ENCODE measurements at regions not wholly inside any gene's neighbourhood (a gene's known extent, or its start where the extent isn't known, plus 50 kb on each side); places are given as distances from the start of the nearest gene placed in this dataset.

DNA sequence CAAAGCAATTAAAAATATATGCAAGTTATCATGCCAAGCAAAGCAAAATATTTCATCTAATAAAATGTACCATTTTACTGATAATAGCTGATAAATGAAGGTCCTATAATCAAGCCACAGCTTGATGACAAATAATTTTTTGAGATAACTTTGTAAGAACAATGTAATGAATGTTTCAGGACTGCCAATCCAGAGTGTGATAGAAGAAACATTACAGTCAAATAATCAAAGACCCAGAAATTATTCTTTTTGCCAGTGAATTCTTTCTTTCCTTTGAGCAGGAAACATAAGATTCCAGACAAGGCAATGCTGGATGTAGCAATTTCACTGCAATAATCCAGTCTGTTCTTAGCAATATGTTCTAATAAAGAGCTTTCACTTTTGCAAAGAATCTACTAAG, 556.1 kb downstream of the PLOD2 start:
- Histone ChIP-seq H2BK120ac (ENCODE audit: low read depth, low read length, poor library complexity, severe bottlenecking) (no peak overlapping the region), H3K27ac (ENCODE audit: insufficient read length, low read depth, low read length) (no peak overlapping the region), H3K23ac (ENCODE audit: insufficient read length, low read depth, low read length) (no peak overlapping the region), H2BK5ac (ENCODE audit: insufficient read length, low read length) (no peak overlapping the region), H3K79me1 (ENCODE audit: insufficient read depth, low read depth, low read length, poor library complexity, severe bottlenecking) (no peaks in the 10 kb centered on the region), H3K4me2 (ENCODE audit: insufficient read depth, insufficient read length, low read length) (no peak overlapping the region), H4K5ac (ENCODE audit: insufficient read length, low read depth, low read length) (no peak overlapping the region), H3K79me2 (ENCODE audit: insufficient read depth, low read length) (no peaks in the 10 kb centered on the region), H3K56ac (ENCODE audit: insufficient read length, low read depth, low read length) (no peak overlapping the region), H3K27me3 (ENCODE audit: insufficient read depth, low read length) (no peaks in the 10 kb centered on the region), H3K18ac (ENCODE audit: insufficient read length, low read depth, low read length) (no peak overlapping the region), H3K9ac (ENCODE audit: extremely low read depth, insufficient read length, low read length) (no peak overlapping the region), H2BK12ac (ENCODE audit: insufficient read length, low read depth, low read length) (no peak overlapping the region), H2AFZ (ENCODE audit: low read length) (no peak overlapping the region), H3K4ac (ENCODE audit: low read depth, low read length) (no peak overlapping the region), H3K9me3 (ENCODE audit: control insufficient read depth, low read depth, low read length) (no peaks in the 10 kb centered on the region), H3T11ph (ENCODE audit: low read length) (no peak overlapping the region), H3K4me1 (ENCODE audit: insufficient read depth, low read length) (no peaks in the 10 kb centered on the region), H3K14ac (ENCODE audit: insufficient read depth, low read length) (no peak overlapping the region), H3K23me2 (ENCODE audit: insufficient read length, low read depth, low read length, poor library complexity, severe bottlenecking) (no peaks in the 10 kb centered on the region), H4K20me1 (ENCODE audit: control insufficient read depth, insufficient read depth, insufficient read length) (no peaks in the 10 kb centered on the region), H4K8ac (replicated peaks; ENCODE audit: insufficient read length, low read depth, low read length) (no peak overlapping the region), H2AK5ac (ENCODE audit: insufficient read length, low read length) (no peak overlapping the region), H4K91ac (ENCODE audit: insufficient read length, low read depth, low read length) (no peak overlapping the region), H2BK15ac (ENCODE audit: low read depth, low read length) (no peak overlapping the region), H2BK20ac (ENCODE audit: low read depth, low read length, poor library complexity, severe bottlenecking) (no peak overlapping the region)
- no peak for DNase-seq
- H3K27ac Mint-ChIP-seq: no peak overlapping the region
- no peaks in the 10 kb centered on the region for H3K27me3 Mint-ChIP-seq (ENCODE audit: low read depth)
- H3K4me3 Mint-ChIP-seq: no peak overlapping the region
- TF ChIP-seq, protein P1, sequence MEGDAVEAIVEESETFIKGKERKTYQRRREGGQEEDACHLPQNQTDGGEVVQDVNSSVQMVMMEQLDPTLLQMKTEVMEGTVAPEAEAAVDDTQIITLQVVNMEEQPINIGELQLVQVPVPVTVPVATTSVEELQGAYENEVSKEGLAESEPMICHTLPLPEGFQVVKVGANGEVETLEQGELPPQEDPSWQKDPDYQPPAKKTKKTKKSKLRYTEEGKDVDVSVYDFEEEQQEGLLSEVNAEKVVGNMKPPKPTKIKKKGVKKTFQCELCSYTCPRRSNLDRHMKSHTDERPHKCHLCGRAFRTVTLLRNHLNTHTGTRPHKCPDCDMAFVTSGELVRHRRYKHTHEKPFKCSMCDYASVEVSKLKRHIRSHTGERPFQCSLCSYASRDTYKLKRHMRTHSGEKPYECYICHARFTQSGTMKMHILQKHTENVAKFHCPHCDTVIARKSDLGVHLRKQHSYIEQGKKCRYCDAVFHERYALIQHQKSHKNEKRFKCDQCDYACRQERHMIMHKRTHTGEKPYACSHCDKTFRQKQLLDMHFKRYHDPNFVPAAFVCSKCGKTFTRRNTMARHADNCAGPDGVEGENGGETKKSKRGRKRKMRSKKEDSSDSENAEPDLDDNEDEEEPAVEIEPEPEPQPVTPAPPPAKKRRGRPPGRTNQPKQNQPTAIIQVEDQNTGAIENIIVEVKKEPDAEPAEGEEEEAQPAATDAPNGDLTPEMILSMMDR (conservative IDR thresholded peaks at IDR 0.05): no peak
- peaks cover 3 to 5% of the 10 kb centered on the region in 2 experiments; a peak in 3 of 5 replicates for H3K9me3 Mint-ChIP-seq
- peaks cover 0 to 8% (median 0%) of the 10 kb centered on the region in 3 experiments; a peak in 1 of 7 replicates for H3K36me3 Mint-ChIP-seq (ENCODE audit: insufficient read depth in 1 of 3, low read depth in 3 of 3)
- no peaks in the 10 kb centered on the region for H3K4me1 Mint-ChIP-seq

Data from H9 (cell line).